Right lobe of liver (tissue), 6 donors: ENCODE measurements at regions not wholly inside any gene's neighbourhood (a gene's known extent, or its start where the extent isn't known, plus 50 kb on each side); places are given as distances from the start of the nearest gene placed in this dataset.
A peak's percentile ranks its signal among the peaks of the same experiment; 100 is the strongest.
"Not testable (repeated sequence)": the region's sequence is repeated elsewhere in the genome, so short reads cannot be mapped to it uniquely, and the experiment has no call there.

ENCODE experiments used
- ATAC-seq, 4 donors: fragments of 200-7000 bp; cut with Tn5 transposase; one replicate each; pipeline ENCODE4 v1.9.1; 2020; ENCODE audit warnings: mild to moderate bottlenecking in 4 of 4, moderate library complexity in 4 of 4
- DNase-seq, 3 donors: peaks; one replicate each; pipeline ENCODE4 v3.0.0-alpha.2; 2020
- H3K27ac ChIP-seq, 3 donors: fragments of 200-600 bp; one replicate each; pipeline ENCODE4 v1.8.0; 2022
- H3K27me3 ChIP-seq, 2 donors: fragments of 200-600 bp; one replicate each; pipeline ENCODE4 v1.8.0; 2022
- H3K36me3 ChIP-seq, 4 donors: fragments of 200-600 bp; sonication (generic) in 1 of 4; one replicate each; pipeline versions ENCODE4 v1.5.1 to v1.8.0; 2017 to 2022; ENCODE audit warnings: control low read depth in 1 of 4
- H3K4me1 ChIP-seq, 4 donors: fragments of 200-600 bp; sonication (generic) in 1 of 4; one replicate each; pipeline versions ENCODE4 v1.5.1 to v1.8.0; 2017 to 2022; ENCODE audit warnings: control low read depth in 1 of 4
- H3K4me3 ChIP-seq, 3 donors: fragments of 200-600 bp; one replicate each; pipeline ENCODE4 v1.8.0; 2022
- H3K9me3 ChIP-seq, 4 donors: fragments of 200-600 bp; sonication (generic) in 1 of 4; one replicate each; pipeline versions ENCODE4 v1.5.1 to v1.8.0; 2017 to 2022; ENCODE audit warnings: control low read depth in 1 of 4
- POLR2A ChIP-seq: fragments of 450-650 bp; IDR thresholded peaks from one replicate; pipeline ENCODE4 v1.6.1; 2017; ENCODE audit warnings: antibody characterized with exemption, mild to moderate bottlenecking
- WGBS: methylation state at CpG from one replicate; pipeline ENCODE4 v1.1.6; 2018; ENCODE audit warnings: low coverage, low lambda C conversion rate; ENCODE audit not compliant: insufficient coverage; ENCODE audit errors: missing lambda C conversion rate; 5-methylcytosine and 5-hydroxymethylcytosine counted together
- intact Hi-C, 2 donors: fragments of 100-400 bp; cut with DNase I; formaldehyde crosslinking; loops; one replicate each; pipeline versions ENCODE4 v1.11.2 to v1.14.1; 2022
- TF ChIP-seq, protein P1 (sequence below), 4 donors: fragments of 200-600 bp in 3 of 4; fragments of 450-650 bp in 1 of 4; IDR thresholded peaks; one replicate each; pipeline versions ENCODE4 v1.5.1 to v1.8.0; 2016 to 2022; ENCODE audit warnings: antibody characterized with exemption in 4 of 4, mild to moderate bottlenecking in 2 of 4
- donor health status: DM: no; HTN: yes; CAD: no.
- donor health status: DM: no; HTN: no; CAD: no.
- donor health status: DM: no; HTN: no; CAD: no.
- donor health status: DM: no; HTN: yes; CAD: no.
- donor health status: DM: no; HTN: yes; CAD: no.

DNA sequence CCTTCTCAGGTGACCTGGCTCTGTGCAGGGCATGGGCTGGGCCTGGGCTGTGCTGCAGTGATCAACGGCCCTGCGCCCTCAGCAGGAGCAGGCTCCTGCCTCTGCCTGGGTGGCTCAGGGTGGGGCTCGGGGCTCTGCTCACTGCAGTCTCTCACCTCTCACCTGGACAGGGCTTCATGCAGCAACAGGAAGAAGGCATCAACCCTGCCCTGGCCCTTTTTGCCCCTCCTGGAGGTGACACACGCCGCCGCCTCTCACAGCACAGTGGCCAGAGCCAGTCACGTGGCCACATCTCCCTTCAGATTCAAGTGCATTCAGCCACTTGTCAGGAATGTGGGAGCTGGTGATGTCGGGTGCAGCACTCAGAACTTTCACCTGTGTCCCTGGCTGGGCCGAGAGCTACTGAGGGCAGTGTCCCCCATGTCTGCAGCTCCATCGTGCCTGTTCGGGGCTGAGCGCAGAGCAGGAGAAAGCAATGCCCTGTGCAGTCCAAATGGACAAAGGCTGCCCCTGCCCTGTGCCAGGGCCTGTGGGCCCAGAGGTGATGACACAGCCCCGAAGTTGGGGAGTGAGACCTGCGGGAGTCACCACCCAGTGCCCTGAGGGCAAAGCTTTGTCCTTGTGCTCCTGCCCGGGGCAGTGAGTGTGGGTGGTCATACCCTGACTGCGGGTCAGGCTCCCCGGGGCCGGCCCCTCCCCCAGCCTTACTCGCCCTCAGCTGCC, 314.0 kb downstream of the PTPRU start:
- no peaks in the 10 kb centered on the region for H3K4me1 ChIP-seq
- ATAC-seq (peak in 1 of 4 donors; percentile 22), DNase-seq (no peak)
- TF ChIP-seq POLR2A, result no peak
- TF ChIP-seq, protein P1, sequence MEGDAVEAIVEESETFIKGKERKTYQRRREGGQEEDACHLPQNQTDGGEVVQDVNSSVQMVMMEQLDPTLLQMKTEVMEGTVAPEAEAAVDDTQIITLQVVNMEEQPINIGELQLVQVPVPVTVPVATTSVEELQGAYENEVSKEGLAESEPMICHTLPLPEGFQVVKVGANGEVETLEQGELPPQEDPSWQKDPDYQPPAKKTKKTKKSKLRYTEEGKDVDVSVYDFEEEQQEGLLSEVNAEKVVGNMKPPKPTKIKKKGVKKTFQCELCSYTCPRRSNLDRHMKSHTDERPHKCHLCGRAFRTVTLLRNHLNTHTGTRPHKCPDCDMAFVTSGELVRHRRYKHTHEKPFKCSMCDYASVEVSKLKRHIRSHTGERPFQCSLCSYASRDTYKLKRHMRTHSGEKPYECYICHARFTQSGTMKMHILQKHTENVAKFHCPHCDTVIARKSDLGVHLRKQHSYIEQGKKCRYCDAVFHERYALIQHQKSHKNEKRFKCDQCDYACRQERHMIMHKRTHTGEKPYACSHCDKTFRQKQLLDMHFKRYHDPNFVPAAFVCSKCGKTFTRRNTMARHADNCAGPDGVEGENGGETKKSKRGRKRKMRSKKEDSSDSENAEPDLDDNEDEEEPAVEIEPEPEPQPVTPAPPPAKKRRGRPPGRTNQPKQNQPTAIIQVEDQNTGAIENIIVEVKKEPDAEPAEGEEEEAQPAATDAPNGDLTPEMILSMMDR (IDR thresholded peaks at IDR 0.05), result no peak
- H3K9me3 ChIP-seq, result no peaks in the 10 kb centered on the region
- H3K27me3 ChIP-seq, result no peaks in the 10 kb centered on the region
- H3K27ac ChIP-seq, result no peak overlapping the region
- no peak overlapping the region for H3K4me3 ChIP-seq
- 44% methylated on average over 4 of the region's 19 CpGs for WGBS
- no peaks in the 10 kb centered on the region for H3K36me3 ChIP-seq
- intact Hi-C loops, result no loop called here

- WGBS, result no CpG with 5 or more reads among the region's 7 CpGs
- H3K27ac ChIP-seq, DNase-seq, H3K27me3 ChIP-seq, intact Hi-C loops, ATAC-seq, H3K4me3 ChIP-seq, H3K36me3 ChIP-seq, H3K4me1 ChIP-seq, H3K9me3 ChIP-seq: not testable (repeated sequence)
These were observed 313.4 kb downstream of the PTPRU start for GRCh38 chr1:29549728-29550118.

DNA sequence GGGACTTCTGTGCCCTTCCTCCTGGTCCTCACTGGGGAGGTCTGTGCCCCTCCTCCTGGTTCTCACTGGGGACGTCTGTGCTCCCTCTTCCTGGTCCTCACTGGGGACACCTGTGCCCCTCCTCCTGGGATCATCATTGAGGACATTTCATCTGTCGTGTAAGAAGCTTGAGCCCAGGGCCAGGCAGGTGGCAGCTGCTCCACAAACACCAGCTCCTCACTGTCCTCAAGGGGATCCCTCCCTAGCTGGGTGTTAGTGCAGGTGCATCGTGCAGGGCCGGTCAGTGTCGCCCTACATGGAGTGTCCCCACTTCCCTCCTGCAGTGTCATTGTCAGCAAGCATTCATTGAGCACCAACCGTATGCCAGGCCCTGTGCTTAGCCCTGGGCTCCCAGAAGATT, 312.7 kb downstream of the PTPRU start:
- intact Hi-C loops, result no loop called here
- Histone ChIP-seq H3K27ac (no peak overlapping the region), H3K4me3 (no peak overlapping the region), H3K27me3 (no peaks in the 10 kb centered on the region), H3K36me3 (no peaks in the 10 kb centered on the region), H3K9me3 (no peaks in the 10 kb centered on the region), H3K4me1 (no peaks in the 10 kb centered on the region)
- no peak for DNase-seq
- TF ChIP-seq, protein P1 (IDR thresholded peaks at IDR 0.05), result no peak
- TF ChIP-seq POLR2A, result no peak
- 56% methylated on average over 6 of the region's 6 CpGs for WGBS
- ATAC-seq, result no peak

- ATAC-seq (no peak), DNase-seq (no peak)
- WGBS, result 22% methylated on average over 4 of the region's 5 CpGs
- intact Hi-C loops, result no loop called here
- H3K4me1 ChIP-seq, result no peaks in the 10 kb centered on the region
- H3K27me3 ChIP-seq, result no peaks in the 10 kb centered on the region
- no peak overlapping the region for H3K4me3 ChIP-seq
- no peaks in the 10 kb centered on the region for H3K36me3 ChIP-seq
- H3K27ac ChIP-seq, result no peak overlapping the region
- H3K9me3 ChIP-seq, result no peaks in the 10 kb centered on the region
- TF ChIP-seq, protein P1 (IDR thresholded peaks at IDR 0.05), result no peak
- no peak for TF ChIP-seq POLR2A
These were observed 311.8 kb downstream of the PTPRU start for GRCh38 chr1:29548091-29548490.

- intact Hi-C loops, result no loop called here
- TF ChIP-seq, protein P1 (IDR thresholded peaks at IDR 0.05), result no peak
- TF ChIP-seq POLR2A, result no peak
- Histone ChIP-seq H3K4me1 (no peaks in the 10 kb centered on the region), H3K9me3 (no peaks in the 10 kb centered on the region), H3K27ac (no peak overlapping the region), H3K4me3 (no peak overlapping the region), H3K27me3 (no peaks in the 10 kb centered on the region), H3K36me3 (no peaks in the 10 kb centered on the region)
- ATAC-seq (no peak), DNase-seq (no peak)
- WGBS, result 75% methylated on average over 1 of the region's 5 CpGs
These were observed 311.0 kb downstream of the PTPRU start for GRCh38 chr1:29547300-29547699.
